Astrocyte (in vitro differentiated cells and primary cell): ENCODE measurements at regions not wholly inside any gene's neighbourhood (a gene's known extent, or its start where the extent isn't known, plus 50 kb on each side); places are given as distances from the start of the nearest gene placed in this dataset.

Experiments
- CTCF ChIP-seq: IDR thresholded peaks from 2 replicates; pipeline ENCODE4 v1.5.1; 2011; ENCODE audit warnings: low read depth, mild to moderate bottlenecking, inconsistent platforms, low read length, moderate library complexity; ENCODE audit not compliant: insufficient read depth
- EZH2 ChIP-seq: IDR thresholded peaks from 2 replicates; pipeline ENCODE4 v1.6.1; 2012; ENCODE audit warnings: mild to moderate bottlenecking, low read length, inconsistent platforms; ENCODE audit not compliant: insufficient read depth

DNA sequence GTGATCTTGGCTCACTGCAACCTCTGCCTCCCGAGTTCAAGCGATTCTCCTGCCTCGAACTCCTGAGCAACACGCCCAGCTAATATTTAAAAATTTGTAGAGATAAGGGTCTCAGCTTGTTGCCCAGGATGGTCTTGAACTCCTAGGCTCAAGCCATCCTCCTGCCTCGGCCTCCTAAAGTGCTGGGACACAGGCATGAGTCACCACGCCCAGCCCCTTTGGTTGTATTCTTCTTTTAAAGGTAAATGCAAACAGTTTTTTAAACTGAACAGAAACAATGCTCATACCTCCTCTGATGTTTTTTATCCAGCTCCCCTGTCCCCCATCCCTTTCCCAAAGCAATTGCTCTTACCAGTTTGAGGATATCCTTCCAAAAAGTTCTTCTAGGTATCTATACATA lies 79.5 kb upstream of the DUSP5 start:
- TF ChIP-seq CTCF (no peak), EZH2 (no peak)
